Naive thymus-derived CD4-positive, alpha-beta T cell (primary cell): ENCODE measurements at regions not wholly inside any gene's neighbourhood (a gene's known extent, or its start where the extent isn't known, plus 50 kb on each side); places are given as distances from the start of the nearest gene placed in this dataset.

ENCODE experiments used
- ATAC-seq: fragments of 150-1000 bp; cut with Tn5 transposase; 2 replicates; pipeline ENCODE4 v1.10.0; 2021; ENCODE audit warnings: mild to moderate bottlenecking, moderate library complexity
- CTCF ChIA-PET: fragments of 350-600 bp; sonication (Branson Sonifier 250); formaldehyde crosslinking; loops from one replicate; lab custom pipeline; 2021; ENCODE audit warnings: antibody characterized with exemption; lab: Charles Lee
- POLR2A ChIA-PET: fragments of 350-600 bp; sonication (Branson Sonifier 250); formaldehyde crosslinking; loops from one replicate; lab custom pipeline; 2021; ENCODE audit warnings: antibody characterized with exemption, inconsistent platforms; lab: Charles Lee
- DNase-seq, 9 donors: peaks; one replicate each; pipeline versions ENCODE4 v3.0.0 to v3.0.0-alpha.2; 2020 to 2022; ENCODE audit warnings: mixed read lengths in 1 of 9
- H3K27ac ChIP-seq: one replicate; pipeline ENCODE4 v1.7.0; 2013; ENCODE audit warnings: mild to moderate bottlenecking, low read depth, low read length, moderate library complexity
- H3K27me3 ChIP-seq, 2 donors: one replicate each; pipeline ENCODE4 v1.7.0; 2013; ENCODE audit warnings: low read length in 2 of 2, mild to moderate bottlenecking in 2 of 2, moderate library complexity in 2 of 2; ENCODE audit not compliant: control insufficient read depth in 2 of 2, insufficient read depth in 2 of 2
- H3K36me3 ChIP-seq, 3 experiments: 1 replicate in 2 of 3; 2 replicates in 1 of 3; pipeline ENCODE4 v1.7.0; 2013; ENCODE audit warnings: low read length in 3 of 3, mild to moderate bottlenecking in 3 of 3, moderate library complexity in 1 of 3; ENCODE audit not compliant: insufficient read depth in 3 of 3, control insufficient read depth in 2 of 3
- H3K4me1 ChIP-seq, 2 donors: one replicate each; pipeline ENCODE4 v1.7.0; 2013; ENCODE audit warnings: low read length in 2 of 2, mild to moderate bottlenecking in 2 of 2, moderate library complexity in 1 of 2; ENCODE audit not compliant: control insufficient read depth in 2 of 2, insufficient read depth in 2 of 2
- H3K4me3 ChIP-seq: 2 replicates; pipeline ENCODE4 v1.7.0; 2013; ENCODE audit warnings: mild to moderate bottlenecking, low read length
- H3K9me3 ChIP-seq, 3 experiments: 1 replicate in 2 of 3; 2 replicates in 1 of 3; pipeline ENCODE4 v1.7.0; 2013; ENCODE audit warnings: low read length in 3 of 3; ENCODE audit not compliant: control insufficient read depth in 2 of 3
- H3K27ac Mint-ChIP-seq, 9 donors: one replicate each; pipeline ENCODE4 v1.8.0; 2020 to 2022; ENCODE audit warnings: mixed read lengths in 9 of 9, mild to moderate bottlenecking in 8 of 9, moderate library complexity in 5 of 9, inconsistent platforms in 2 of 9
- H3K27me3 Mint-ChIP-seq, 5 donors: one replicate each; pipeline ENCODE4 v1.8.0; 2021 to 2022; ENCODE audit warnings: mixed read lengths in 5 of 5, mild to moderate bottlenecking in 1 of 5
- H3K36me3 Mint-ChIP-seq, 5 donors: one replicate each; pipeline ENCODE4 v1.8.0; 2020 to 2022; ENCODE audit warnings: mixed read lengths in 5 of 5, mild to moderate bottlenecking in 3 of 5, inconsistent platforms in 1 of 5
- H3K4me1 Mint-ChIP-seq, 7 donors: one replicate each; pipeline ENCODE4 v1.8.0; 2020 to 2022; ENCODE audit warnings: mixed read lengths in 7 of 7, mild to moderate bottlenecking in 3 of 7, inconsistent platforms in 1 of 7
- H3K4me3 Mint-ChIP-seq, 10 donors: one replicate each; pipeline ENCODE4 v1.8.0; 2020 to 2022; ENCODE audit warnings: mild to moderate bottlenecking in 10 of 10, mixed read lengths in 10 of 10, moderate library complexity in 6 of 10, inconsistent platforms in 2 of 10
- H3K9me3 Mint-ChIP-seq, 11 donors: one replicate each; pipeline ENCODE4 v1.8.0; 2020 to 2022; ENCODE audit warnings: mixed read lengths in 11 of 11, mild to moderate bottlenecking in 4 of 11, inconsistent platforms in 1 of 11, moderate library complexity in 1 of 11
- intact Hi-C, 2 donors: fragments of 100-400 bp; cut with micrococcal nuclease; formaldehyde crosslinking; loops; one replicate each; pipeline ENCODE4 v1.15.1; 2023

- Mint-ChIP-seq H3K9me3 (peaks cover 0 to 6% (median 2%) of the 10 kb centered on the region in 11 donors), H3K27me3 (no peaks in the 10 kb centered on the region), H3K4me3 (no peak overlapping the region), H3K36me3 (no peaks in the 10 kb centered on the region), H3K4me1 (peaks cover 0 to 2% (median 0%) of the 10 kb centered on the region in 7 donors), H3K27ac (no peak overlapping the region)
- DNase-seq (no peak), ATAC-seq (no peak)
- H3K4me3 ChIP-seq = no peak overlapping the region
- H3K27me3 ChIP-seq = no peaks in the 10 kb centered on the region
- H3K36me3 ChIP-seq = no peaks in the 10 kb centered on the region
- ChIA-PET POLR2A (no interaction called here), CTCF (no interaction called here)
- intact Hi-C loops = no loop called here
- H3K27ac ChIP-seq = no peak overlapping the region
- H3K4me1 ChIP-seq = no peaks in the 10 kb centered on the region
- H3K9me3 ChIP-seq = no peaks in the 10 kb centered on the region
Measured at GRCh38 chr13:63632321-63632720, 2216.7 kb upstream of the PCDH20 start.

GRCh38 chr13:63631006-63631405 lies 2215.4 kb upstream of the PCDH20 start:
- Histone ChIP-seq H3K36me3 (no peaks in the 10 kb centered on the region), H3K4me1 (no peaks in the 10 kb centered on the region), H3K27me3 (no peaks in the 10 kb centered on the region), H3K27ac (no peak overlapping the region), H3K9me3 (no peaks in the 10 kb centered on the region), H3K4me3 (no peak overlapping the region)
- no peak for DNase-seq
- Mint-ChIP-seq H3K4me1 (no peaks in the 10 kb centered on the region), H3K9me3 (peaks cover 0 to 11% (median 2%) of the 10 kb centered on the region in 11 donors), H3K27me3 (no peaks in the 10 kb centered on the region), H3K27ac (no peak overlapping the region), H3K4me3 (no peak overlapping the region), H3K36me3 (no peaks in the 10 kb centered on the region)
- POLR2A ChIA-PET = no interaction called here
- intact Hi-C loops = no loop called here
- CTCF ChIA-PET = no interaction called here
- ATAC-seq = no peak

GRCh38 chr13:63629591-63629990 lies 2213.9 kb upstream of the PCDH20 start:
- intact Hi-C loops = no loop called here
- no peak overlapping the region for H3K27ac ChIP-seq
- H3K9me3 ChIP-seq = no peaks in the 10 kb centered on the region
- H3K27ac Mint-ChIP-seq = no peak overlapping the region
- DNase-seq (no peak), ATAC-seq (no peak)
- H3K36me3 ChIP-seq = no peaks in the 10 kb centered on the region
- peaks cover 0 to 11% (median 2%) of the 10 kb centered on the region in 11 donors for H3K9me3 Mint-ChIP-seq
- no peaks in the 10 kb centered on the region for H3K27me3 Mint-ChIP-seq
- H3K4me3 Mint-ChIP-seq = no peak overlapping the region
- H3K4me1 ChIP-seq = no peaks in the 10 kb centered on the region
- ChIA-PET CTCF (no interaction called here), POLR2A (no interaction called here)
- H3K4me3 ChIP-seq = no peak overlapping the region
- no peaks in the 10 kb centered on the region for H3K4me1 Mint-ChIP-seq
- no peaks in the 10 kb centered on the region for H3K36me3 Mint-ChIP-seq
- no peaks in the 10 kb centered on the region for H3K27me3 ChIP-seq

- H3K4me3 ChIP-seq = no peak overlapping the region
- ATAC-seq = no peak
Measured at GRCh38 chr13:63628310-63628709, 2212.7 kb upstream of the PCDH20 start.

GRCh38 chr13:63625869-63626268 lies 2210.2 kb upstream of the PCDH20 start:
- peaks cover 0 to 22% (median 6%) of the 10 kb centered on the region in 11 donors for H3K9me3 Mint-ChIP-seq
- Histone ChIP-seq H3K36me3 (no peaks in the 10 kb centered on the region), H3K9me3 (no peaks in the 10 kb centered on the region), H3K27ac (no peak overlapping the region), H3K4me1 (no peaks in the 10 kb centered on the region), H3K27me3 (no peaks in the 10 kb centered on the region), H3K4me3 (no peak overlapping the region)
- no peaks in the 10 kb centered on the region for H3K36me3 Mint-ChIP-seq
- ATAC-seq (no peak), DNase-seq (no peak)
- H3K4me1 Mint-ChIP-seq = no peaks in the 10 kb centered on the region
- POLR2A ChIA-PET = no interaction called here
- CTCF ChIA-PET = no interaction called here
- H3K27ac Mint-ChIP-seq = no peak overlapping the region
- no peak overlapping the region for H3K4me3 Mint-ChIP-seq
- H3K27me3 Mint-ChIP-seq = no peaks in the 10 kb centered on the region
- intact Hi-C loops = no loop called here

More at GRCh38 chr13:63628310-63628709, 2212.7 kb upstream of the PCDH20 start:
- Mint-ChIP-seq H3K9me3 (peaks cover 0 to 11% (median 2%) of the 10 kb centered on the region in 11 donors), H3K36me3 (no peaks in the 10 kb centered on the region), H3K27me3 (no peaks in the 10 kb centered on the region), H3K27ac (no peak overlapping the region), H3K4me3 (no peak overlapping the region), H3K4me1 (no peaks in the 10 kb centered on the region)
- no peak for DNase-seq
- ChIA-PET CTCF (no interaction called here), POLR2A (no interaction called here)
- Histone ChIP-seq H3K36me3 (no peaks in the 10 kb centered on the region), H3K27me3 (no peaks in the 10 kb centered on the region), H3K4me1 (no peaks in the 10 kb centered on the region), H3K9me3 (no peaks in the 10 kb centered on the region), H3K27ac (no peak overlapping the region)
- intact Hi-C loops = no loop called here

GRCh38 chr13:63614874-63615612 lies 2199.4 kb upstream of the PCDH20 start:
- Histone ChIP-seq H3K4me3 (no peak overlapping the region), H3K9me3 (no peaks in the 10 kb centered on the region), H3K36me3 (no peaks in the 10 kb centered on the region), H3K4me1 (no peaks in the 10 kb centered on the region), H3K27ac (no peak overlapping the region), H3K27me3 (no peaks in the 10 kb centered on the region)
- H3K27me3 Mint-ChIP-seq = no peaks in the 10 kb centered on the region
- ChIA-PET CTCF (no interaction called here), POLR2A (no interaction called here)
- H3K4me1 Mint-ChIP-seq = no peaks in the 10 kb centered on the region
- no peak overlapping the region for H3K4me3 Mint-ChIP-seq
- intact Hi-C loops = no loop called here
- H3K27ac Mint-ChIP-seq = no peak overlapping the region
- H3K36me3 Mint-ChIP-seq = no peaks in the 10 kb centered on the region
- peaks cover 0 to 24% (median 4%) of the 10 kb centered on the region in 11 donors for H3K9me3 Mint-ChIP-seq
- DNase-seq (no peak), ATAC-seq (no peak)

GRCh38 chr13:63607153-63607552 lies 2191.5 kb upstream of the PCDH20 start:
- Histone ChIP-seq H3K36me3 (no peaks in the 10 kb centered on the region), H3K27ac (no peak overlapping the region), H3K27me3 (no peaks in the 10 kb centered on the region), H3K4me1 (no peaks in the 10 kb centered on the region), H3K9me3 (peaks cover 0 to 14% (median 0%) of the 10 kb centered on the region in 3 experiments), H3K4me3 (no peak overlapping the region)
- Mint-ChIP-seq H3K27ac (no peak overlapping the region), H3K9me3 (peaks cover 3 to 36% (median 19%) of the 10 kb centered on the region in 11 donors), H3K27me3 (no peaks in the 10 kb centered on the region), H3K4me3 (no peak overlapping the region), H3K36me3 (no peaks in the 10 kb centered on the region), H3K4me1 (no peaks in the 10 kb centered on the region)
- no peak for ATAC-seq
- no peak for DNase-seq
- POLR2A ChIA-PET = no interaction called here
- CTCF ChIA-PET = no interaction called here
- intact Hi-C loops = no loop called here
